ENCODE measurements at regions not wholly inside any gene's neighbourhood (a gene's known extent, or its start where the extent isn't known, plus 50 kb on each side); places are given as distances from the start of the nearest gene placed in this dataset.

DNA sequence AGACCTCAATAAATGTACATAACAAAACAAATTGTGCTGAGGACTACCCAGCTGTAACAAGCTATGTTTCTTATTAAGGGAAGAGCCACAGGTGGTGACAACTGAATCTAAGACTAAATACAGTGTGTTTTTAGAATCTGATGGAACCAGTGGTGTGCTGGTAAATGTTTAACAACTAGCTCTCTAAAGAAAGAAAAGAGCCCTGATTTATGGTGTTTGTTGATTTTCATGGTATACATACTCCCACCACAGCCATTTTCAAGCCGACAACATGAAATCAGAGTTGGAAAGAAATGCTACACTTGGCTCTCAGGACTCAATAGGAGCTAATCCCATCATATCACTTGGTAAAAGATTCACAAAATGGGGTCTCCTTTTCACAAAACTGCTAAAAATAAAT, 89.8 kb upstream of the FNDC3B start:
- CTCF ChIA-PET, result no interaction called here

GRCh38 chr3:171950373-171950772, 89.0 kb upstream of the FNDC3B start:
- no peak overlapping the region for H3K27ac ChIP-seq (ENCODE audit: low read depth, low read length, poor library complexity, severe bottlenecking)
- DNase-seq (ENCODE audit: low spot score), result peak; percentile 80
- BruUV-seq (replicated peaks), result no TSS peak
- no peaks in the 10 kb centered on the region for H3K27me3 ChIP-seq (replicated peaks; ENCODE audit: insufficient read depth, low read depth, low read length, poor library complexity)
- intact Hi-C loops (cut with micrococcal nuclease; ENCODE audit: unreplicated experiment), result no loop called here
- no peaks in the 10 kb centered on the region for H3K9me3 ChIP-seq (ENCODE audit: low read depth, low read length, poor library complexity, severe bottlenecking)
- peaks cover 13% of the 10 kb centered on the region for H3K4me1 ChIP-seq (ENCODE audit: insufficient read depth, low read length, poor library complexity, severe bottlenecking)
- TF ChIP-seq EZH2 (IDR thresholded peaks at IDR 0.05; ENCODE audit: borderline replicate concordance, low read depth, low read length, poor library complexity, severe bottlenecking) (no peak), CTCF (conservative IDR thresholded peaks at IDR 0.05; ENCODE audit: low read depth, low read length) (no peak)
- CTCF ChIA-PET, result no interaction called here
- H3K36me3 ChIP-seq (ENCODE audit: insufficient read depth, low read length, poor library complexity, severe bottlenecking), result no peaks in the 10 kb centered on the region
- POLR2A ChIA-PET (ENCODE audit: low non-redundant PET), result no interaction called here
- H3K4me3 ChIP-seq (ENCODE audit: low read depth, low read length, poor library complexity, severe bottlenecking), result no peak overlapping the region

More for the DNA sequence above, 89.8 kb upstream of the FNDC3B start:
- Histone ChIP-seq H3K4me3 (ENCODE audit: low read depth, low read length, poor library complexity, severe bottlenecking) (no peak overlapping the region), H3K9me3 (ENCODE audit: low read depth, low read length, poor library complexity, severe bottlenecking) (no peaks in the 10 kb centered on the region), H3K4me1 (ENCODE audit: insufficient read depth, low read length, poor library complexity, severe bottlenecking) (peaks cover 13% of the 10 kb centered on the region), H3K27ac (ENCODE audit: low read depth, low read length, poor library complexity, severe bottlenecking) (no peak overlapping the region), H3K36me3 (ENCODE audit: insufficient read depth, low read length, poor library complexity, severe bottlenecking) (no peaks in the 10 kb centered on the region), H3K27me3 (replicated peaks; ENCODE audit: insufficient read depth, low read depth, low read length, poor library complexity) (no peaks in the 10 kb centered on the region)
- POLR2A ChIA-PET (ENCODE audit: low non-redundant PET), result no interaction called here
- TF ChIP-seq EZH2 (IDR thresholded peaks at IDR 0.05; ENCODE audit: borderline replicate concordance, low read depth, low read length, poor library complexity, severe bottlenecking) (no peak), CTCF (conservative IDR thresholded peaks at IDR 0.05; ENCODE audit: low read depth, low read length) (no peak)
- intact Hi-C loops (cut with micrococcal nuclease; ENCODE audit: unreplicated experiment), result no loop called here
- BruUV-seq (replicated peaks), result no TSS peak
- no peak for DNase-seq (ENCODE audit: low spot score)

DNA sequence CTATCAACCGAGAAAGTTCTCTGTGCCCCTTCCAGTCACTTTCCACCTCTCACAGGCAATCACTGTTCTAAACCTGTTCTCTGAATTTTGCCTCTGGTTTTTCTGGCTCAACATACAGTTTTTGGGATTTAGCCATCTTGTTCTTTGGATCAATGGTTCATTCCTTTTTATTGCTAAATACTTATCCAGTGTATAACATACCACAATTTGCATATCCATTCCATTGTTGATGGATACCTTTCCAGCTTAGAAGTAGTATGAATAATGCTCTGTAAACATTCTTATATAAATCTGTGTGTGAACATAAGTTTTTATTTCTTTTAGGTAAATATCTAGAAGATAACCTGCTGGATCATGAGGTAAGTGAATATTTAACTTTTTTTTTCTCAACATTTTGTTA, 87.8 kb upstream of the FNDC3B start:
- H3K27ac ChIP-seq (ENCODE audit: low read depth, low read length, poor library complexity, severe bottlenecking), result no peak overlapping the region
- TF ChIP-seq EZH2 (IDR thresholded peaks at IDR 0.05; ENCODE audit: borderline replicate concordance, low read depth, low read length, poor library complexity, severe bottlenecking) (no peak), CTCF (conservative IDR thresholded peaks at IDR 0.05; ENCODE audit: low read depth, low read length) (no peak)
- H3K4me1 ChIP-seq (ENCODE audit: insufficient read depth, low read length, poor library complexity, severe bottlenecking), result peaks cover 13% of the 10 kb centered on the region
- no peaks in the 10 kb centered on the region for H3K36me3 ChIP-seq (ENCODE audit: insufficient read depth, low read length, poor library complexity, severe bottlenecking)
- no peaks in the 10 kb centered on the region for H3K27me3 ChIP-seq (replicated peaks; ENCODE audit: insufficient read depth, low read depth, low read length, poor library complexity)
- ChIA-PET CTCF (no interaction called here), POLR2A (ENCODE audit: low non-redundant PET) (no interaction called here)
- intact Hi-C loops (cut with micrococcal nuclease; ENCODE audit: unreplicated experiment), result no loop called here
- BruUV-seq (replicated peaks), result no TSS peak
- DNase-seq (ENCODE audit: low spot score), result no peak
- no peaks in the 10 kb centered on the region for H3K9me3 ChIP-seq (ENCODE audit: low read depth, low read length, poor library complexity, severe bottlenecking)
- no peak overlapping the region for H3K4me3 ChIP-seq (ENCODE audit: low read depth, low read length, poor library complexity, severe bottlenecking)

Measured in A673 (cell line).